Hepatocyte (in vitro differentiated cells): ENCODE measurements at regions not wholly inside any gene's neighbourhood (a gene's known extent, or its start where the extent isn't known, plus 50 kb on each side); places are given as distances from the start of the nearest gene placed in this dataset.

Source experiments
- CTCF ChIP-seq: fragments of 200-600 bp; sonication (generic); IDR thresholded peaks from 2 replicates; pipeline ENCODE4 v1.5.1; 2016; ENCODE audit warnings: antibody characterized with exemption, mild to moderate bottlenecking; ENCODE audit not compliant: poor library complexity
- EZH2 ChIP-seq: fragments of 200-600 bp; sonication (generic); IDR thresholded peaks from 2 replicates; pipeline ENCODE4 v1.6.1; 2016; ENCODE audit warnings: antibody characterized with exemption, mild to moderate bottlenecking, borderline replicate concordance
- EZH2phosphoT487 ChIP-seq: fragments of 200-600 bp; sonication (generic); IDR thresholded peaks from one replicate; pipeline ENCODE4 v1.6.1; 2018; ENCODE audit warnings: antibody characterized with exemption, mild to moderate bottlenecking, low read depth, moderate library complexity; ENCODE audit not compliant: unreplicated experiment, severe bottlenecking

- TF ChIP-seq CTCF (no peak), EZH2 (no peak), EZH2phosphoT487 (no peak)
These were observed 247.9 kb upstream of the IRX1 start for GRCh38 chr5:3347741-3348140.
